ENCODE measurements at regions not wholly inside any gene's neighbourhood (a gene's known extent, or its start where the extent isn't known, plus 50 kb on each side); places are given as distances from the start of the nearest gene placed in this dataset.

- Histone ChIP-seq H3K4me3 (ENCODE audit: low read depth, low read length) (no peak overlapping the region), H3K4me1 (no peaks in the 10 kb centered on the region), H3K36me3 (ENCODE audit: control insufficient read depth, insufficient read depth, low read length) (no peaks in the 10 kb centered on the region), H3K27me3 (replicated peaks; ENCODE audit: control insufficient read depth, insufficient read depth, low read length) (no peaks in the 10 kb centered on the region), H3K9me3 (no peaks in the 10 kb centered on the region)
- H3K36me3 Mint-ChIP-seq (ENCODE audit: insufficient read depth, unreplicated experiment), result no peaks in the 10 kb centered on the region
- intact Hi-C loops (cut with micrococcal nuclease; ENCODE audit: unreplicated experiment), result no loop called here
- H3K9me3 Mint-ChIP-seq (ENCODE audit: unreplicated experiment), result no peaks in the 10 kb centered on the region
- H3K27me3 Mint-ChIP-seq (ENCODE audit: insufficient read depth, unreplicated experiment), result peaks cover 3% of the 10 kb centered on the region
- ChIA-PET CTCF (no interaction called here), POLR2A (no interaction called here)
- H3K27ac Mint-ChIP-seq (ENCODE audit: unreplicated experiment), result no peak overlapping the region
- TF ChIP-seq, protein P1, sequence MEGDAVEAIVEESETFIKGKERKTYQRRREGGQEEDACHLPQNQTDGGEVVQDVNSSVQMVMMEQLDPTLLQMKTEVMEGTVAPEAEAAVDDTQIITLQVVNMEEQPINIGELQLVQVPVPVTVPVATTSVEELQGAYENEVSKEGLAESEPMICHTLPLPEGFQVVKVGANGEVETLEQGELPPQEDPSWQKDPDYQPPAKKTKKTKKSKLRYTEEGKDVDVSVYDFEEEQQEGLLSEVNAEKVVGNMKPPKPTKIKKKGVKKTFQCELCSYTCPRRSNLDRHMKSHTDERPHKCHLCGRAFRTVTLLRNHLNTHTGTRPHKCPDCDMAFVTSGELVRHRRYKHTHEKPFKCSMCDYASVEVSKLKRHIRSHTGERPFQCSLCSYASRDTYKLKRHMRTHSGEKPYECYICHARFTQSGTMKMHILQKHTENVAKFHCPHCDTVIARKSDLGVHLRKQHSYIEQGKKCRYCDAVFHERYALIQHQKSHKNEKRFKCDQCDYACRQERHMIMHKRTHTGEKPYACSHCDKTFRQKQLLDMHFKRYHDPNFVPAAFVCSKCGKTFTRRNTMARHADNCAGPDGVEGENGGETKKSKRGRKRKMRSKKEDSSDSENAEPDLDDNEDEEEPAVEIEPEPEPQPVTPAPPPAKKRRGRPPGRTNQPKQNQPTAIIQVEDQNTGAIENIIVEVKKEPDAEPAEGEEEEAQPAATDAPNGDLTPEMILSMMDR (IDR thresholded peaks at IDR 0.05; ENCODE audit: insufficient read depth in 1 of 2, low read depth in 1 of 2, low read length in 1 of 2, severe bottlenecking in 1 of 2, unreplicated experiment in 1 of 2), result no peak
- H3K4me1 Mint-ChIP-seq (ENCODE audit: low read depth, unreplicated experiment), result no peaks in the 10 kb centered on the region
- DNase-seq, result no peak
- BruUV-seq (replicated peaks), result no TSS peak
- H3K4me3 Mint-ChIP-seq (ENCODE audit: unreplicated experiment), result no peak overlapping the region
These were observed 399.5 kb upstream of the RAB6C start for GRCh38 chr2:129580001-129580400.

- H3K27ac Mint-ChIP-seq (ENCODE audit: unreplicated experiment), result no peak overlapping the region
- BruUV-seq (replicated peaks), result no TSS peak
- Histone ChIP-seq H3K4me1 (no peaks in the 10 kb centered on the region), H3K36me3 (ENCODE audit: control insufficient read depth, insufficient read depth, low read length) (no peaks in the 10 kb centered on the region), H3K4me3 (ENCODE audit: low read depth, low read length) (no peak overlapping the region), H3K27me3 (replicated peaks; ENCODE audit: control insufficient read depth, insufficient read depth, low read length) (peaks cover 2% of the 10 kb centered on the region; the same call in 1 of the 2 replicates), H3K9me3 (no peaks in the 10 kb centered on the region)
- no peaks in the 10 kb centered on the region for H3K36me3 Mint-ChIP-seq (ENCODE audit: insufficient read depth, unreplicated experiment)
- CTCF ChIA-PET, result no interaction called here
- POLR2A ChIA-PET, result no interaction called here
- TF ChIP-seq, protein P1 (IDR thresholded peaks at IDR 0.05; ENCODE audit: insufficient read depth in 1 of 2, low read depth in 1 of 2, low read length in 1 of 2, severe bottlenecking in 1 of 2, unreplicated experiment in 1 of 2), result no peak
- H3K27me3 Mint-ChIP-seq (ENCODE audit: insufficient read depth, unreplicated experiment), result peaks cover 17% of the 10 kb centered on the region
- no peaks in the 10 kb centered on the region for H3K9me3 Mint-ChIP-seq (ENCODE audit: unreplicated experiment)
- intact Hi-C loops (cut with micrococcal nuclease; ENCODE audit: unreplicated experiment), result no loop called here
- H3K4me3 Mint-ChIP-seq (ENCODE audit: unreplicated experiment), result no peak overlapping the region
- no peaks in the 10 kb centered on the region for H3K4me1 Mint-ChIP-seq (ENCODE audit: low read depth, unreplicated experiment)
- no peak for DNase-seq
These were observed 393.7 kb upstream of the RAB6C start for GRCh38 chr2:129585760-129586159.

DNA sequence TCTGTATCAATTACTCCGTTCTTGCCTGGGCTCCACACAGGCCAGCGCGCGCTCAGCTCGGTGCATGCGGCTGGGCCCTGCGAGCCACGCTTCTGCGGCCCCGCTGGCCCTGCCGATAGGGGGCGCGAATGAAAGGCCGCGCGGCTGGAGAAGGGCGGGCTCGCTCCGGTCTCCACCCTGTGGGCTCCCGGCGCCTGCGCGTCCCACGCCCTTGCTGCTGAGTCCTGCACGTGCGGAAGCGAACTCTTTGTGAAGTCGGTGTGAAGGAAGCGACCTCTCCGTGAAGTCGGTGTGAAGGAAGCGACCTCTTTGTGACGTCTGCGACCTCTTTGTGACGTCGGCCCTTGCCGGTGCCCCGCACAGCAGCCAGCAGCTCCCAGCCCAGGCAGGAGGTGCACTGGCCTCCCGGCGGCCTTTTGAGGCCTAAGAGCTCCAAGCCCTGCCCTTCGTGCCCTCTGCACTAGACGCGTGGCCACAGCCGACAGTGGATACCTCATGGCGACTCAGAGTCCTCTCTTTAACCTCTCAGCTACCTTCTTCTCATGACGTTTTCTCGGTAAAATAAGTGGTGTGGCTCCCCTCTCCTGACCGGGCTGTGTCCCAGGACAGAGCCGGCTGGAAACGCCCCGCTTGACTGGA, 391.9 kb upstream of the RAB6C start:
- intact Hi-C loops (cut with micrococcal nuclease; ENCODE audit: unreplicated experiment), result no loop called here
- H3K27me3 ChIP-seq (replicated peaks; ENCODE audit: control insufficient read depth, insufficient read depth, low read length), result peaks cover 2% of the 10 kb centered on the region; the same call in 1 of the 2 replicates
- H3K9me3 Mint-ChIP-seq (ENCODE audit: unreplicated experiment), result no peaks in the 10 kb centered on the region
- ChIA-PET POLR2A (no interaction called here), CTCF (interaction anchor here (1.5 to 2.0 kb wide), 2 partner anchors 161 to 336 kb away, joined by 7 to 16 read pairs; no protein-coding TSS in a partner anchor)
- H3K36me3 ChIP-seq (ENCODE audit: control insufficient read depth, insufficient read depth, low read length), result no peaks in the 10 kb centered on the region
- H3K9me3 ChIP-seq, result no peaks in the 10 kb centered on the region
- no peak for DNase-seq
- no peaks in the 10 kb centered on the region for H3K4me1 ChIP-seq
- BruUV-seq (replicated peaks), result no TSS peak
- TF ChIP-seq, protein P1 (IDR thresholded peaks at IDR 0.05; ENCODE audit: insufficient read depth in 1 of 2, low read depth in 1 of 2, low read length in 1 of 2, severe bottlenecking in 1 of 2, unreplicated experiment in 1 of 2), result no peak
- H3K27me3 Mint-ChIP-seq (ENCODE audit: insufficient read depth, unreplicated experiment), result peaks cover 17% of the 10 kb centered on the region
- no peaks in the 10 kb centered on the region for H3K4me1 Mint-ChIP-seq (ENCODE audit: low read depth, unreplicated experiment)
- no peaks in the 10 kb centered on the region for H3K36me3 Mint-ChIP-seq (ENCODE audit: insufficient read depth, unreplicated experiment)
- no peak overlapping the region for H3K4me3 Mint-ChIP-seq (ENCODE audit: unreplicated experiment)
- H3K4me3 ChIP-seq (ENCODE audit: low read depth, low read length), result no peak overlapping the region
- no peak overlapping the region for H3K27ac Mint-ChIP-seq (ENCODE audit: unreplicated experiment)

Data from Caco-2 (cell line).